ENCODE measurements at regions not wholly inside any gene's neighbourhood (a gene's known extent, or its start where the extent isn't known, plus 50 kb on each side); places are given as distances from the start of the nearest gene placed in this dataset.
"Not testable (repeated sequence)": the region's sequence is repeated elsewhere in the genome, so short reads cannot be mapped to it uniquely, and the experiment has no call there.

DNA sequence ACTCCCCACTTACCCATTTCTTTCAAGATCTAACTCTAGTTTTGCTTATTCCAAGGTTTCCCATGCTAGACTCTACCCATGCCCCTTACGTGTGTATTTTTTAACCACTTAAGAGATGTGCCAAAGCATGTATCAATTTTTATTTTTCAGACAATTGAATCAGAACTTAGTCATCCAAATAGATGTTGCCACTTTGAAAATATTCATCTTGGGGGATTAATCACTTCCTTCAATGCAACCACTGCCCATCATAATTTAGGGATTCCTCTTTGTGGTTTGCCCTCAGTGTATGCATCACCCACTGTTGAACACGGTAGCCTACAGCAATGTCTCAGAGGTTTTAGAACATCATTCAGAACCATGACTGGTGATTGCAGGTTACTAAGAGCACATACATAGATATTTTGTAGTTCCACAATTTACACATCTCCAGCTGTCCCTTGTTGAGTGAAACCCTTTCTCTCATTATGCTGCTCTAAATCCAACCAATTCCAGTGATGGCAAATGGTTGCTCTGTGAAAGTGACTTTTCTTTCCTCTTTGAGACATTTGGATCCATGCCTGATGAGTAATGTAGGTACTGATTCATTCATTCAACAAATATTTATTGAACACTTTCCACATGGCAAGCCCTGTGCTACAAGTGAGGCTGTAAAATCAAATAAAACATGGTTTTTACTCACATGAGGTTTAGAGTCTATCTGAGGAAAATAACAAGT is 60.6 kb upstream of the SERP2 start (continued):
- no peak for TF ChIP-seq ZNF383 (CRISPR knock-in tag; IDR thresholded peaks at IDR 0.05; ENCODE audit: borderline replicate concordance)
- no peak for TF ChIP-seq ZBTB43 (CRISPR knock-in tag; conservative IDR thresholded peaks at IDR 0.05)

DNA sequence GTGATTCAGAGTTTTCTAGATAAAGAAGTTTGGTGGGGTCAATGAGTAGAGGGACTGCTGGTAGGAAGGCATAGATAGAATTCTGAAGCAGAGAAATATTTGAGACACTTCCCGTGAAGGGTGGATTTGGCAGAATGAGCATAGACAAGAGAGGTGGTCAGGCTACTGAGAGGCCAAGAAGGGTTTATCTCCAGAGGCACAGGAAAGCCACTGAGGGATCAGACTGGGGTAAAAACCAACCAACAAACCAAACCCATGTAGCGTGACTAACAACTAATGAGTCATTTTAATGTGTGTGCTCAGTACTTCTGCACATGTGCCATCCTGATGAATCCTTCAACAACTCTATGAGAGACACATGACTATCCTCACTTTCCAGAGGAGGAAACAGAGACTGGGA is 60.0 kb upstream of the SERP2 start:
- DNase-seq (ENCODE audit: low spot score) (no peak), ATAC-seq (no peak), FAIRE-seq (no peak)
- no peak overlapping the region for H2AFZ ChIP-seq (ENCODE audit: low read length)
- POLR2A ChIA-PET, result no interaction called here
- no peaks in the 10 kb centered on the region for H3K79me2 ChIP-seq (ENCODE audit: insufficient read depth, low read length)
- H3K9ac ChIP-seq (ENCODE audit: insufficient read depth, low read depth, low read length), result no peak overlapping the region
- BruUV-seq (replicated peaks), result no TSS peak
- CTCF ChIA-PET (ENCODE audit: low intra/inter-chr PET ratio, low total read pairs), result no interaction called here
- 38% methylated on average over 2 of the region's 2 CpGs for WGBS (ENCODE audit: low lambda C conversion rate)
- H3K36me3 ChIP-seq (replicated peaks in 1 of 2; ENCODE audit: control insufficient read depth in 1 of 2, insufficient read depth in 2 of 2, low read length in 2 of 2), result no peaks in the 10 kb centered on the region
- in situ Hi-C loops (cut with HindIII; ENCODE audit: extremely low pct_ligation_motif_present, low pct_unique_long_range_greater_than_20kb), result no loop called here
- no peaks in the 10 kb centered on the region for H3K9me3 ChIP-seq (ENCODE audit: low read length)
- H3K4me3 ChIP-seq (replicated peaks in 1 of 3; ENCODE audit: insufficient read depth in 1 of 3, low read depth in 2 of 3, low read length in 3 of 3), result no peak overlapping the region
- H3K4me2 ChIP-seq (ENCODE audit: low read depth, low read length), result no peak overlapping the region
- intact Hi-C loops (cut with micrococcal nuclease; ENCODE audit: unreplicated experiment), result no loop called here
- TF ChIP-seq BHLHE40 (IDR thresholded peaks at IDR 0.05; ENCODE audit: low read length), result peak; percentile 49; the same call in 1 of the 2 replicates
- no peak for TF ChIP-seq ZNF629 (CRISPR knock-in tag; conservative IDR thresholded peaks at IDR 0.05)
- TF ChIP-seq TARDBP (CRISPR knock-in tag; IDR thresholded peaks at IDR 0.05), result no peak
- H3K27ac ChIP-seq (ENCODE audit: extremely low read length, insufficient read depth, low read length), result no peak overlapping the region
- H3K4me1 ChIP-seq (ENCODE audit: insufficient read depth, low read length), result no peaks in the 10 kb centered on the region
- no peaks in the 10 kb centered on the region; a peak in 1 of 5 replicates for H3K27me3 ChIP-seq (ENCODE audit: control insufficient read depth in 1 of 2, insufficient read depth in 2 of 2, low read length in 2 of 2)
- H4K20me1 ChIP-seq (ENCODE audit: insufficient read depth, low read length), result no peaks in the 10 kb centered on the region

- H3K79me2 ChIP-seq (ENCODE audit: insufficient read depth, low read length); CTCF ChIA-PET (ENCODE audit: low intra/inter-chr PET ratio, low total read pairs); ATAC-seq; H3K27ac ChIP-seq (ENCODE audit: extremely low read length, insufficient read depth, low read length); H3K4me1 ChIP-seq (ENCODE audit: insufficient read depth, low read length); H3K4me2 ChIP-seq (ENCODE audit: low read depth, low read length); H2AFZ ChIP-seq (ENCODE audit: low read length); H3K36me3 ChIP-seq (replicated peaks in 1 of 2; ENCODE audit: control insufficient read depth in 1 of 2, insufficient read depth in 2 of 2, low read length in 2 of 2); FAIRE-seq; H3K9me3 ChIP-seq (ENCODE audit: low read length); DNase-seq (ENCODE audit: low spot score); in situ Hi-C loops (cut with HindIII; ENCODE audit: extremely low pct_ligation_motif_present, low pct_unique_long_range_greater_than_20kb); H3K4me3 ChIP-seq (replicated peaks in 1 of 3; ENCODE audit: insufficient read depth in 1 of 3, low read depth in 2 of 3, low read length in 3 of 3); H3K9ac ChIP-seq (ENCODE audit: insufficient read depth, low read depth, low read length); intact Hi-C loops (cut with micrococcal nuclease; ENCODE audit: unreplicated experiment); H3K27me3 ChIP-seq (ENCODE audit: control insufficient read depth in 1 of 2, insufficient read depth in 2 of 2, low read length in 2 of 2); POLR2A ChIA-PET; H4K20me1 ChIP-seq (ENCODE audit: insufficient read depth, low read length); BruUV-seq (replicated peaks): not testable (repeated sequence)
- 49% methylated on average over 4 of the region's 4 CpGs for WGBS (ENCODE audit: low lambda C conversion rate)
These were observed 59.5 kb upstream of the SERP2 start for GRCh38 chr13:44314160-44314559.
